ENCODE measurements at regions not wholly inside any gene's neighbourhood (a gene's known extent, or its start where the extent isn't known, plus 50 kb on each side); places are given as distances from the start of the nearest gene placed in this dataset.

DNA sequence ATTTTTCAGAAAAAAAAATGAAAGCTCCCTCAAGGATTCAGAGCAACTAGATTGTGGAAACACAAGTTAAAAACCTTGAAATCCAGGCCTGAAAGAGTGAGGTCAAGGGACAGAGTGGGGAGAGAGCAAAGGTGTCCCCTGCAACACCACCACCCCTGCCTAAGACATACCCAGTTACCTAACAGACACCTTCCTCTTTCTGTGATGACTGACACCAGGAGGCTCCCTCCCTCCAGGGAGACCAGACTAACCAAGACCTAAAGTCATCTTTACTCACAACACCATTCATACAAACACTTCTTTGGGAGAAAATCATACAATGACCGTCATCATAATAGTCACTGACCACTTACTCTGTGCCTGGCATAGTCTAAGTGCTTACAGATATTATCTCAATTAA is 151.8 kb upstream of the NABP1 start:
- TF ChIP-seq, protein P1, sequence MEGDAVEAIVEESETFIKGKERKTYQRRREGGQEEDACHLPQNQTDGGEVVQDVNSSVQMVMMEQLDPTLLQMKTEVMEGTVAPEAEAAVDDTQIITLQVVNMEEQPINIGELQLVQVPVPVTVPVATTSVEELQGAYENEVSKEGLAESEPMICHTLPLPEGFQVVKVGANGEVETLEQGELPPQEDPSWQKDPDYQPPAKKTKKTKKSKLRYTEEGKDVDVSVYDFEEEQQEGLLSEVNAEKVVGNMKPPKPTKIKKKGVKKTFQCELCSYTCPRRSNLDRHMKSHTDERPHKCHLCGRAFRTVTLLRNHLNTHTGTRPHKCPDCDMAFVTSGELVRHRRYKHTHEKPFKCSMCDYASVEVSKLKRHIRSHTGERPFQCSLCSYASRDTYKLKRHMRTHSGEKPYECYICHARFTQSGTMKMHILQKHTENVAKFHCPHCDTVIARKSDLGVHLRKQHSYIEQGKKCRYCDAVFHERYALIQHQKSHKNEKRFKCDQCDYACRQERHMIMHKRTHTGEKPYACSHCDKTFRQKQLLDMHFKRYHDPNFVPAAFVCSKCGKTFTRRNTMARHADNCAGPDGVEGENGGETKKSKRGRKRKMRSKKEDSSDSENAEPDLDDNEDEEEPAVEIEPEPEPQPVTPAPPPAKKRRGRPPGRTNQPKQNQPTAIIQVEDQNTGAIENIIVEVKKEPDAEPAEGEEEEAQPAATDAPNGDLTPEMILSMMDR (IDR thresholded peaks at IDR 0.05; ENCODE audit: insufficient read depth, low read length): no peak
- no peak for TF ChIP-seq GABPA (IDR thresholded peaks at IDR 0.05; ENCODE audit: low read depth)

All from HL-60 (cell line).